CD4-positive, alpha-beta T cell treated with Interleukin-21 for 1 hour (primary cell): ENCODE measurements at regions not wholly inside any gene's neighbourhood (a gene's known extent, or its start where the extent isn't known, plus 50 kb on each side); places are given as distances from the start of the nearest gene placed in this dataset.

ENCODE experiments used
- DNase-seq: peaks from one replicate; pipeline ENCODE4 v3.0.0-alpha.2; 2020

DNA sequence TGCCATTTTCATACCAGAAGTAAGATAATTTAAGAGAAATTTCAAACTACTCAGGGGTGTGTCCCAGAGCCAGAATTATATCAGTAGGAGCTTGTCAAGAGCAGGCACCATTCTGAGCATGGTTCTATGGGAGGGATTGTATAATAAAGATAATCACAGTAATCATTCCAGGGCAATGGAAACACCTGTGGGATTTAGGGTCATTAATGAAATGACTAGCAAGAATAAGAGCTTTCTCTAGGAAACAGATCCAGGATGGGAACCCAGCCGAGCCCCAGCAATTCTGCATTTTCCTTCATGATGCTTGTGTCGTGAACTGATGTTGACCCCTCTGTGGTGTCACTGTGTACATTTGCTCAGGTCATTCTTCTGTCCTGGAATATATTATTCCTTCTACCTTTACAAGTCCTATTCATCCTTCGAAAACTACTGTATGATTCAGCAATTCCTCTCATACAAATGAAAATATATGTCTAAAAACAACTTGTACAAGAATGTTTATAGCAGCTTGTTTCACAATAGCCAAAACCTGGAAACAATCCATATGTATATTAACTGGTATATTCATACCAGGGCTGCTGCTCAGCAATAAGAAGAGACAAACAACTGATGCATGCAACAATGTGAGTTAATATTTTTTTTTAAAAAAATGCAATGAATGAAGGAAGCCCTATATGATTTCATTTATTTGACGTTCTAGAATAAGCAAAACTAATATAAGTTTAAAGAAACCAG, 687.8 kb upstream of the KLHL29 start:
- DNase-seq = no peak

DNA sequence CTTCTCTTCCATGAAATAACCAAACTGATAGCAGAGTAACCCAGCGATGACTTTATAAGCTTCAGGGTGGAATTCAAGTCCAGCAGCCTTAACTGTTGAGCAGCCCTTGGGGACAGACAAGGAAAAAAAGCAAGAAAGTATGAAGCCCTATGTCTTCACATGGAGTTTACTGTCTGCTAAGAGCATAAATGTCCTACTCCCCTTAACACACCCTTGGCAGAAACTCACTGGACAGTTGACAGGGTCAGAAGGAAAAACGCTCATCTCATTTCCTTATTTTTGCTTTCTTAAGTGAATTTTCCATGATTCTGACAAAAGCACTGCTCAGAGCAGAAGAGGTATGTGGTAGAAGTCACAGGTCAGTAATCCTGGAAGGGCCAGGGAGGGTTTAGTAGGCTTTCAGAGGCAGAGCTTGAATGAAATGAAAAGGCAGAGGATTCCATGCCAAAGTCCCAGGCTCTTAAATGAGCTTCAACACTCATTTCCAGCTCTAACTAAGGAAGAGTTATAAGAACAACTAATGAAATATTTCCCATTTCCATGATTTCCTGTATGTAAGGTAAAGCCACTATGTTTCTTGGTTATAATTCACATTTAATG, 683.3 kb upstream of the KLHL29 start:
- DNase-seq = no peak

DNA sequence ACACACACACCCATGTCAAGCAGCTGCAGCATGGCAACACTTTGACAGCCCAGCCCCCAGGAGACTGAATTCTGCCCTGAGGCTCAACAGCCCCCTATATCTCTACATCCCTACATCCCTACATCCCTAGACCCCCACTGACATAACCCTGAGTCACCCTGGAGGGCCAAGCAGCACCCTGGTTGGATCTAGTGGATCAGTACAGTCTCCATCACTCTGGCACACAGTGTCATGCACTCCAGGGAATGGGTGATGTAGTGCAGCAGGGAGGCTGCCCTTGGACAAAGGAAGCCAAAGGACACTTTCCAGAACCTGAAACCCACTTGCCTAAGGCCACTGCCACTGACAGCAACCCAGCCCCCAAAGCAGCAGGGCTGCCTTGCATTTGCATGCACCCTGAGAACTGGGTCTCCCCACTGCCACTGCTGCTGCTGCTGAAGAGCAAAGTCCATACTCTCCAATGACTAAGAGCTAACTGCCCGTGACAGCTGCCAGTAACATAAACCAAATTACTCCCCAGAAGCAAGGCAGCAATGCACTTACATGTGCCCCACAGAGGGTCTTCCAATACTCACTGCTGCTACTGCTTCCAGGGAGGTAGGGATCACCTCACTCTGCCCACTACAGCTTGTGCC, 681.6 kb upstream of the KLHL29 start:
- no peak for DNase-seq

DNA sequence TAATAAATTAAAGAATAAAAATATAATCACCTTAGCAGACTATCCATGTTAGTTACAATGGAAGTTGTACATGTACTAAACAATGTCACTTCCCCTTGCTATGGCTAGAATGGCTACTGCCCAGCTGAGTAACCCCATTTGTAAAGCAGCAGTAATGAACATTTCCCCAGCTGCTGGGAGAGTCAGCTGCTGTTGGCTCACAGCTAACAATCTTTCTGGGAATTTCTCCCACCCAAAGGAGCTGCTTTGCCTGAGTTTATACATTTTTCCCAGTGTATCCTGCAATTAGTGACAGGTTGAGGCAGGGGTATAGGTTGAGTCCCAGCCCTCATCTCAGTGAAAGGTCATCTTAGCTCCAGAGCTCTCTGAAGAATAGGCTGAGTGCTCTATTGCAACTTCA, 665.6 kb upstream of the KLHL29 start:
- DNase-seq = no peak

DNA sequence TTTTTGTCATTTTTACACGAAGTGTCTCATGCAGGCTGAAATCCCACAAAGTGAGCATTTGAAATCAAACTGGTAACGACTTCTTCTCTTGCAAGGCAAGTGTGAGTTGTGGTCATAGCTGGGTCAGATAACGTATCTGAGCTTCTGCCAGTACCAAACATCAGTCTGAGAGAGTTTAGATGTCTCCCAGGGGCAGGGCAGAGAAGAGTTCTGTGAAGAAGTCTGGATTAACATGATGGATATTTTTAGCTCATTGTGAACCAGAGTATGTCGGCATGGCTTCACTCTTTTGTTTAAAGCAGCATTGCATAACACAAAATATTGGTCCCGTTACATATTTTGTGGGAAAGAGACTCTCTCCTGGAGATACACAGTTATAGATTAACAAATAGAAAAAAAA, 655.5 kb upstream of the KLHL29 start:
- no peak for DNase-seq

DNA sequence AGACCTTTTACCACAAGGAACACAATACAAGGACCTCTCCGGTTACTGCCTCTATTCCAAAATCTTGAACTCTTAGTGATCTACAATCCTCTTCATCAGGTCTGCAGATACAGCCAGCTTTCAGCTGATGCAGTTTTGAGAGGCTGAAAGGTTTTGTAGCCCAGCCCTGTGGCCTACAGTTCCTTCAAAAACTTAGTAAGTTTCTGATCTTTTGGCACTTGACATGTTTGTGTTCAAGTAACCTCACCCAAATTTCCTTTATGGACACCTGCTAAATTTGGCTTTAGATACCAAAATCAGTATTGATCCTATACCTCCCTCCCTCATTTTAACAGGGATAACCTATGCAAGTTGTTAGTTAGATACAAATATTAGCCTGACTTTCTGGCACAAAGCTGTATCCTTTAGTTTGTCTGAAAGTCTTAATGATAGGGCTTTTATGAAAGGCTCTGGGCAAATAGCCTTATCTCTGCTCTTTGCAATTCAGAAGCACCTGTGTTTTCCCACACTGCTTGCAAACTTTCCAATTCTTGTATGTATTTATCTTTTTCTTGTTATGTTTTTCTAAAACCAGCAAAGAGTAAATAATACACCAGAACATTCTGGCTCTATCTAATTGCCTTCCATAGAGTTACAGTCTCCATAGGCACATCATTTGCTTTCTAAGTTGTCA, 650.5 kb upstream of the KLHL29 start:
- DNase-seq = no peak

DNA sequence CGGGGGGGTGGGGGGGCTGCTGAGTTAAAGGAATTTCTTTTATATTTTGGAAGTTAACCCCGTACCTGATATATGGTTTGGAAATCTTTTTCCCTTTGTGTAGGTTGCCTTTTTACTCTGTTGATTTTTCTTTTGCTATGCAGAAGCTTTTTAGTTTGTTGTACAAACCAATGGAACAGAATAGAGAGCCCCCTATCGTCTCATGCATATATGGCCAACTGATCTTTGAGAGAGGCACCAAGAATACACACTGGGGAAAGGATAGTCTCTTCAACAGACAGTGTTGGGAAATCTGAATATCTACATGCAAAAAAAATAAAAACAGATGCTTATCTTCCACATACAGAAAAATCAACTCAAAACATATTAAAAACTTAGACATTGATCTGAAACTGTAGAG, 647.8 kb upstream of the KLHL29 start:
- no peak for DNase-seq

DNA sequence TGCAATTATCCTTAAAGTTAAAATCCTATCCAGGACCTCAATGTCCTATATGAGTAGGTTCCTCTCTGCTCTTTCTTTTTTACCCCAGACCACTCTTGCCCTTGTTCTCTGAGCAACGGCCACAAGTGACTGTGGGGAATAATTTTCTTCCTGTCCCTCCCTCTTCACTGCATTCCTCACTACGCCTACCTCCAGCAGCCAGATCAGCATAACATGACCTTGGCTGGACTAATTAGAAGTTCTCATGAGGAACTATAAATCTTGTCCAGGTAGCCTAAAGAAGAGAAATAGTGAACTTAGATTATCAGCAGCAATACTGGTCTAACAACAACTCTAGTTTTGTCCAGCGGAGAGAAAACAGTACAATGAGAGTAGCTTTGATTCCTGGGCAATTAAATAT, 643.8 kb upstream of the KLHL29 start:
- DNase-seq = no peak

DNA sequence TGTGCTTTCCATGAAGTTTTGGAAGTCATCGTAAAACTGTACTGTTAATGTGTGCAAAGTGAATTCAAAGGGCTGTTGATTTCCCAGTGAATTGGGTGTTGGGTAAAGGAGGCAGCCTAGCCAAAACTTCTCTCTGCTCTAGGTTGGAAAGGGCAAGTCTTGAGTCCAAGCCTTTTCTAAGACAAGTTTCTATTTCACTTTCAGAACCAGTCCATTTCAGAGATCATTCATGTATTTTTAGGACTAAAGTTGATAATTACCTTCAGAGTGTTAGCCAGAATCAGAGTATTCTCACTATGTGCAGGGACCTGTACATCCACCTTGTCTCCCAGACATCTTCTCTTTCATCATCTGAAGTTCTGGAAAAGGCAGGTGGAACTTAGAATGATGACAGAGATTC, 636.1 kb upstream of the KLHL29 start:
- DNase-seq = no peak

DNA sequence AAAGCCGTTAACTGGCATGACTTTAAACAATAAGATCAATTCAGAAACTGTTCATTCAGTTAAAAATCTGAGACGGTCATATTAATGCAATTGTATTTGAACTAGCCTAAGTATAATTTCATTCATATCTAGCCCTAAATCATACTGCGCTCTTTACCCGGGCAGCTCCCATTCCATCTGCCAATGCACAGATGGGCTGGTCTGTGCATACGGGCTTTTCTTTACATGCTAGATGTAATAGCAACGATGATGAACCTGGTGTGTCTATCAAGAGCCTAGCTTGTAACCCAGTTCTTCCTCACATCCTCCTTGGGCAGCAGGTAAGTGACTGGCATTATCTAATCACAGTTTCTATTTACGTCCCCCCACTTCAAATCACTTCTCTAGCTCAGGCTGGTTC, 631.5 kb upstream of the KLHL29 start:
- no peak for DNase-seq

DNA sequence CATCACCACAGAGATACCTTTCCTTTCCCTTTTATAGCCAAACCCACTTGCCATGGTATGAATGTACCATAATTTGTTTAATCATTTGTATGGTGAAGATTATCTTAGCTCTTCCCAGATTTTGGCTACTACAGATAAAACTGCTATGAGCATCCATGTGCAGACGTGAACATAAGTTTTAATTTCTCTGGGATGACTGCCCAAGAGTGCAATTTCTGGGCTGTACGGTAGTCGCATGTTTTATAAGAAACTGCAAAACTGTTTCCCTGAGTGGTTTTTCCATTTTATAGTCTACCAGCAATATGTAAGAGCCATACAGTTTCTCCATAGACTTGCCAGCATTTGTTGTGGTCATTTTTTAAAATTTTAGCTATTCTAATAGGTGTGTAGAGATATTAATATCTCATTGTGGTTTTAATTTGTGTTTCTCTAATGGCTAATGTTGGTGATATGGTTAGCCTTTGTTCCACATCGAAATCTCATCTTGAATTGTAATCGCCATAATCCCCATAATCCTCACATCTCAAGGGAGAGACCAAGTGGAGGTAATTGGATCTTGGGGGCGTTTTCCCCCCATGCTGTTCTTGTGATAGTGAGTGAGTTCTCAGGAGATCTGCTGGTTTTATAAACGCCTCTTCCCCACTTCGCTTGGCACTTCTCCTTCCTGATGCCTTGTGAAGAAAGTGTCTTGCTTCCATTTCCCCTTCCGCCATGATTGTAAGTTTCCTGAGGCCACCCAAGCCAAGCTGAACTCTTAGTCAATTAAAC, 628.5 kb upstream of the KLHL29 start:
- DNase-seq = no peak

DNA sequence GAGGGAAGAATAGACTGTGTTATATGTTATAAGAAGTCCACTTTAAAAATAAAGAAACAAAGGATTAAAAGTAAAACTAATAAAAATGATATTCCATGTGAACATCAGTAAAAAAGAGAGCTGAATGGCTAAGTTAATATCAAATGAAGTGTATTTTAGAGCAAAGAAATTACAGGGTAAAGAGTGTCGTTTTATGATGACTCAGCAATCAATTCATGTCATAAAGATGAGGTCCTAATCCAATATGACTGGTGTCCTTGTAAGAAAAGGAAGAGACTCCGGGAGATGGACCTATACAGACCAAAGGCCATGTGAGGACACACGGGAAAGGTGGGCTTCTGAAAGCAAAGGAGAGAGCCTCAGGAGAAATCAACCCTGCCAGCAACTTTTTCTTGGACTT, 615.5 kb upstream of the KLHL29 start:
- no peak for DNase-seq

DNA sequence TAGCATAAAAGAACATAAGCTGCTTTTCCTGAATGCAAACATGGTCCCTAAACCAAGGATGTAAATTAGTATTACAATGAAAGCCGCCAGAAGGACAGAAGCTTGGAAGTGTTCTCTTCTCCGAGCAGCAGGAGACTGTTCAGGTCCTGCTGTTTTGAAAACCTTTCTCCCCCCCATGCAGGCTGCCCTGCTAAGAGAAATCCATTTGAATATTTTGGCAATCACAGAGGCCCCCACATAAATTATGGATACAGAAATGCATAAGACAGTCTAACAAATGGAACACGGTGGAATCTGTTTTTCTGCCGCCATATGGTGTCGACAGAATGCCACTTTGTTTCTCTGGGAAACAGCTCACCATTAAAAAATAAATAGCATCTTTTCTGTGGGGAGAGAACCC, 600.4 kb upstream of the KLHL29 start:
- DNase-seq = no peak

DNA sequence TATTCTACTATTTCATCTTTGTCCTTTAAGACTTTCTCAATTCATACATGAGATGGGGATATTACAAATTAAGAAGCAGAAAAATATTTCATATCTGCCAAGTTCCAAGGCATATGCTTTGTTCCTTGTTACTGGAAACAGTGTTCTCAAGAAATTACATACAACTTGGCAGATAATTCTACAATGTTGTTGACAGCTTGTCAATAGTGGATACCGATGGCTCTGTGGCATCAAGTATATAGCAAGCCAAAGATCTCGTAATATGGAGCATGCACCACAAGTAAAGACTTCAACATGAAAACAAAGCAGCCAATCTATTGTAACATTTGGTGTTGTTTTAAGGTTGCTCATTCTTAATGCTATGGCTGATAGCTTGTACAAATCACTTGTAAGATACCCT, 598.2 kb upstream of the KLHL29 start:
- DNase-seq = no peak

DNA sequence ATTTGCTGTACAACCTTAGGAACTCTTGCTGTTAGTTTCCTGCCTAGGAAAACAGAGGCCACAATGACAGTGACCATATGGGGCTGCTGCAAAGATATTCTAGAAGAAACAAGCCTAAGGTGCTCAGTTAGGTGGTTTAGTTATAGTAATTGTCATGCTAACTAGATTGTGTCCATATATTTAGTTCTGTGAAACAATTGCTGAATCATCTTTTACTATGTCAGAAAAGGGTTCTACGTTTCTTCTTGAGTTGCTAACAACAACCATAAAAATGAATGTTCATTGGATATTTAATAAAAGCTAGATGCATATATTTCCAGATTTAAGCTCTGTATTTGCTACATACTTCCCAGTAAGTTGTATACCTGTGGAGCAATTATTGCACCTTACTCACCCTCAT, 597.2 kb upstream of the KLHL29 start:
- no peak for DNase-seq

DNA sequence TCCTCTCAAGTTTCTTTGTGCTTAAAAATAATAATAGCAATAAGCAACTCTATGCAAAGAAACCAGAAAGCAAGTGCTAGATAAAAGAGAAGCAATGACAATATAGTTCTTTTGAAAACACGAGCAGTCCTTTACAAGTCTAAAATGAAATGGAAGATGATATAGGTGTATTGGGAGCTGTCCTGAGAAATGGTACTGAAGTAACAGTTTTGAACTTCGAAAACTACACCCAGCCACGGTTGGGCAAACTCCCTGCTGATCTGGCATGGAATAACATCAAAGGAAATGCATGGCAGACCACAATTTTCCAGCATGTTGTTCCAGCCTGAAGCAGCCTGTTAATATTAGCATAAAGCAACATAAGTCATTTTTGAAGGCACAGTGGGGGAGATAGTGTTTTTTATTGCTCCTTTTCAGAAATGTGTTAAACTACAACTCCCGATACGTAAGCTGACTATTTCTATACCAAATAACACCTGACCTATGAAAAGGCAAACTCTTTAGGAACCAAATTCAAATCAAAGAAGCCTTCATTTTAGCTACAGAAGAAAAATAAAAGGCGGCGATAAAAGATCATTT, 596.1 kb upstream of the KLHL29 start:
- DNase-seq = no peak

DNA sequence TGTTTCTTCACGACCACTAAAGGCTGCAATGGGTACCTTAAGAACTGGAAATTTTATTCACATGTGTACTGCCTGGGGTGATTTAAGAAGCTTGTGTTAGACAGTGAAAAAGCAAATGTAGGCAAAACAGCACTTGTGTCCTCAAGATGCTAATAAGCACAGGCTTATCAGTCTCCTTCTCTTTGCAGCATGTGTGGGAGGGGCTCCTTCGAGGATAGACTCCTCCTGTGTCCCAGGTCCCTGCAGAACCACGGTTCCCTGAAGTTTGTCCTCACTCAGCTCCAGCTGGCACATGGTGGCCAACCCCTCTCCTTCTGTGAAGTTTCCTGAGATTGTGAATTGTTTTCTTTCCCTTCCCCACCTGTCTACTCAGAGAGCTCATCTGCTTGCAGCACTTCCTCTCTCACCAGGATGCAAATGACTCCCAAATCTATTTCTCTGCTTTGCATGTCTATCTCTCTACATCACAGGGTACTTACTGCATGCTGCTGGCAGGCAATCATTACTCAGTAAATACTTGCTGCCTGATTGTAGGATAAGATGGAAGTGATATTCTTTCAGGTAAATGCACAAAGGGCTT, 589.6 kb upstream of the KLHL29 start:
- no peak for DNase-seq

DNA sequence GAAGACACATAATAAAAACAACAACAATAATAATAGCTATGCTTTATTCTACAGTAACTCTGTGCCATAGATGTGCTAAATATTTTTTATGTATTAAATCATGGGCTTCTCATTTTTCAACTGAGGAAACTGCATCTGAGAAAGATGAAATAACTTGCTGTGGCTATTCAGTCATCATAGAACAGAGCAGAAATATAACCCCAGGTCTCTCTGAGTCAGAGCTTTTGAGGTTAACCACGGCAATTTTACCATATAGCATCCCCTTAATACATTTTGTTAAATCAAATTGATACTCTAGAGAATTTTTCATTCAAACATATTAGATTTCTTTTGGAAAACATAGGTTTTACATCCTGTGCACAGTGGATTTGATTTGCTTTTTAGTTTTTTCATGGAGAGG, 586.6 kb upstream of the KLHL29 start:
- DNase-seq = no peak

DNA sequence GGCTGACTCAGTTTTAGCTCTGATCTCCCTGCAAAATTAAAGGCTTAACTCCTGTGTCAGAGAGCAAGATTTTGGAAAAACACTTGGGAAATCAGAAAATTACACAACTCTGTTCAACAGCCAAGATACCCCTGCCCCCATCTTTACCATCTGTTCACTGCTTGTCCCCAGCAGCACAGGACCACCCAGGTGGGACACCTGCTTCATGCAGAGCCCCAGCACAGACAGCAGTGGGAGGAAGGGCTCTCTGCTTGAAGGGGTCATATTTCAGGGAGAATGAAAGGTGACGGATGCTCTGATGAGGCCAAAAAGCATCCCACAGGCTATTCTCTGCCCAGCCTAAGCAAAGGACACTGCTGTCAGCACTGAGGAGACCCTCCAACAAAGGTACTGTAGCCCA, 584.6 kb upstream of the KLHL29 start:
- DNase-seq = no peak

DNA sequence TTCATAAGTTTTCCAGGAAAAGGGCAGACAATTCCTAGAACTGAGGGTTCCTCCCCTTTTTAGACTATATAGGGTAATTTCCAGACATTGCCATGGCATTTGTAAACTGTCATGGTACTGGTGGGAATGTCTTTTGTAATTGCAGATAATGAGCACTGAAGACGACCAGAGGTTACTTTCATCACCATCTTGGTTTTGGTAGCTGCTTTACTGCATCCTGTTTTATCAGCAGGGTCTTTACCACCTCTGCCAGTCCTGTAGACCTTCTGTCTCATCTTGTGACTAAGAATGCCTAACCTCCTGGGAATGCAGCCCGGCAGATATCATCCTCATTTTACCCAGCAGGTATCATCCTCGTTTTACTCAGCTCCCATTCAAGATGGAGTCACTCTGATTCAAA, 583.9 kb upstream of the KLHL29 start:
- DNase-seq = no peak

DNA sequence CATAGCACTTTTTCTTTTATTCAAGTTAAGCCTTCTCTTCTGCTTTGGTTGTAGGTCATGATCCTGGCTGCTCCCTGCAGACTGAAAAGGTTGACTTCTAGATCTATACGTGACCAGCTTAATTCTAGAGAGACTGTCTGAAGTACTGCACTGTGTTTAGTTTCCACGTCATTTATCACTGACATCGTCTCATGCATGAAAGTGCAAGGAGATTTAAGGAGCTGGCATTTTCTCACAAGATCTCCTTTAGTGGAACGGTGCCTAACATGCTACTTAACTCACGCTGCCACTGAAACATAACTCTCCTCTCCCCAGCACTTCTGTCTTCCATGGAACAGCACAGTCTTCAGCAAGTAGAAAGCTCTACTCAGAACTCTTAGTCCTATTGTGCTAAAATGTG, 583.0 kb upstream of the KLHL29 start:
- no peak for DNase-seq

DNA sequence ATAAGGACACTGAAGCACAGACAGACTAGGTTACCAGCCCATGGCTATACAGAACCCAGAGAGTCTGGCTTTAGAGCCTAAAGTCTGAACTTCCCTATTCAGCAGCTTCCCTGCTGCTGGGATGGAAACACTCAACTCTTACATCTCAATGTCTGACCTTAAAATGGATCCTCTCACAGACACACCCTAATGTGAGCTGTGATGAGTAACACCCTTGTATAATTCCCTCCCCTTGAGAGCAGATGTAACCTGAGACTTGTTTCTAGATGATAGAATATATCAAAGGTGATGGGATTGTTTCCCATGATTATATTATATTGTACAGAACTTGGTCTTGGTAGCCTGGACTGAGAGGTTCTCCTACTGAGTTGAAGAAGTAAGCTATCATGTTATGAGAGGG, 577.1 kb upstream of the KLHL29 start:
- no peak for DNase-seq

DNA sequence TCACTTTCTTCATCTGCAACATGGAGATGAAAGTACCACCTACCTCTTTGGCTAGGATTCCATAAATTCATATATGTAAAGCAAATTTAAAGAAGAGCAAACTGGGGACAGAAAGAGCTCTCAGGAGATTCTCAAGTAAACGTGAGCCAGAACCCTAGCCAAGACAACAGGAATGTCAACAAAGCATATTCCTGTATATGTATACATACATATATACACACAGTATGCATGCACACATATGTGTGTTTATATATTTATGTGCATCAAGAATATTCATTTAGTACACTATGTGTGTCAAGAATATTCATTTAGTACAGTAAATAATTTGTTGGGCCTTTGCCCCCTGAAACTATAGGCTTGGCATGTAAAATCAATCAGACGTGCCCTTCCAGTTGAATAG, 574.4 kb upstream of the KLHL29 start:
- no peak for DNase-seq
